ENCODE measurements at regions not wholly inside any gene's neighbourhood (a gene's known extent, or its start where the extent isn't known, plus 50 kb on each side); places are given as distances from the start of the nearest gene placed in this dataset.
A peak's percentile ranks its signal among the peaks of the same experiment; 100 is the strongest.

DNA sequence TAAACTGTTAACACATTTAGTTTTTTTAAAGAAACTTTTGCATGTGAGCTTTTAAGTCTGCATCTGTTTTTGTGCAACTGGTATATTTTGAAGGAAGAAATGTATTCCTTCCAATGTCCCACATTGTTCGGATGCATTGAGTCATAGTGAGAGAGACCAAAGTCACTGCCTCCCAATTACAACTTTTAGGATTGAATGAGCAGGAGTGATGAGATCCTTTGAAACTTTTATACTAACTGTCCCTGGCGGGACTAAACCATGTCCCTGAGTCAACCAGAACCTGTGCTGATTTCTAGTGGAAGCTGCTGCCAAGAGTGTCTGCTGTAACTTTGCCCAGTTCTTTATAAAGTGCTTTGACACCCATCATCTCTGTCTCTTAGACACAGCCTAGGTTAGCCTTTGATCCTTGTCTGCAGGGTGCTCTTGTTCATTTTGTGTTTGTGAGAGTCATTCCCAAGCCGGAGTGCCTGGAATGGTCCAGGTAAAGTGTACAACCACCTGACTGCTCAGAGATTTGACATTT, 122.7 kb downstream of the ZNF518B start:
- DNase-seq, result no peak

DNA sequence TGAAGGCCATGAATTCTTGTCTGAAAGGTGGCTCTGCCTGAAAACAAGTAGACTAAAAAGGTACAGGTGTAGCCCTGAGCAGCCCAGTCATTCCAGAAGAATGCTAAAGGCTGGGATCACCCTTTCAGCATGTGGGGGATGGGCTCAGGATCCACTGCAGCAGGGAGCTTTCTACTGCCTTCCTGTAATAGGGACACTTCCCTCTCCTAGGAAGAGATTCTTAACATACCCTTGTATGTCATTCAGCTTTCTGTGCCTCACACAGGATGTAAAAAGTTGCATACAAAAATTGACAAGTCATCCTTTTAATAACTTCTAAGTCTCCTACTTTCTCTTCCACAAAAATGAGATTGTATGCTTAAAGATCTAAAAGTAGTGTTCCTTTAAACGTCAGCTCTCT, 123.3 kb downstream of the ZNF518B start:
- DNase-seq, result no peak

DNA sequence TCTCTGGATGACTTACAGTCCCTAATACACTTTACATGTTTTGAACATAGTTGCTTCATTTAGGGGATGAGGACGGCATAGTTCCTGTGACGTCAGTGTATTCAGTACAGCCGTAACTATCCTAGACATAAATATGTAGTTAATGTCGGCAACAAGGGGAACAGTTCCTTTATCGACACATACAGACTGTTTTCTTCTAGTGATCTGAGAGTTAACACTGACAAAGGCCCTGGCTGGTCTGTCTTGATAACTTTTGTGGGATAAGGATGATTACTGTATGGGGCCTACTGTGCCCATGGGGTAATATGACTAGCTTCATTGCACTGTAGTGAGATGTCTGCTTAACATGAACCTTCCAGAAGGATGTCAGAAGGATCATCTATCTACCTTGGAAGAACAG, 131.2 kb downstream of the ZNF518B start:
- no peak for DNase-seq

DNA sequence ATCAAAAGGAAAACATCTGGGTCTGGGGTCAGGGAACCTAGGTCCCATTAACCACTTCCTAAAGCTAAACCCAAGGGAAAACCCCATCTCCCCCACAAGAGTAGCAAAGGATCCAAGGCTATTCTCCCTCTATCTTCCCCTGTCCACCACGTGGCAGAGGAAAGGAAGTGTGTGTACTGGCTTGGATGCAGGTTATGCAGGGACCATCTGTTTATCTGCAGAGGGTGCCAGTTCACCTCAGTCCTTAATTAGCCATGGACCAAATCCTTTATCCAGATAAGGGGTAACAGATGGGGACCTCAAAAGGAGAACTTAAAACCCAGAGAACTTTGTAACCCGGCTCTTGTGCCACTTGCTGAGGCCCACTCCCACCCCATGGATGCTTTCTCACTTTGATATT, 135.3 kb downstream of the ZNF518B start:
- DNase-seq, result no peak

DNA sequence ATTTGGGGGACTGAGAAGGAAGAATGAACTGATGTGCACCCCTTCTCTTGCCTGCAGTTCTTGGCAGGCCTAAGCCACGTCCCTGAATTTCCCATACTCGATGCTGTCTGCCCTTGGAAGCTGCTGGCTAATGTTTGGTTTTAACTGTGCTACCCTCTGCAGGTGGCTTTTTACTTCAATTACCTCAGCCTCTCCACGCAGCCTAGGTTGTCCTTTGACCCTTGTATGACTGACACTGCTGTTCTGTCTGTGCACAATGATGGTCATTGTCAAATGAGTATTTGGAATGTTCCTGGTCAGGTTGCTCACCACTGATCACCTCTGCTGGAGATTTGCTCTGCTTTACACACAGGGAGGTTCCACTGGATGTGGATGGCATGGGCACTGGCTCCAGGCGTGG, 137.1 kb downstream of the ZNF518B start:
- no peak for DNase-seq

- no peak for DNase-seq
Observed at GRCh38 chr4:10317345-10317744, 139.9 kb downstream of the ZNF518B start.

DNA sequence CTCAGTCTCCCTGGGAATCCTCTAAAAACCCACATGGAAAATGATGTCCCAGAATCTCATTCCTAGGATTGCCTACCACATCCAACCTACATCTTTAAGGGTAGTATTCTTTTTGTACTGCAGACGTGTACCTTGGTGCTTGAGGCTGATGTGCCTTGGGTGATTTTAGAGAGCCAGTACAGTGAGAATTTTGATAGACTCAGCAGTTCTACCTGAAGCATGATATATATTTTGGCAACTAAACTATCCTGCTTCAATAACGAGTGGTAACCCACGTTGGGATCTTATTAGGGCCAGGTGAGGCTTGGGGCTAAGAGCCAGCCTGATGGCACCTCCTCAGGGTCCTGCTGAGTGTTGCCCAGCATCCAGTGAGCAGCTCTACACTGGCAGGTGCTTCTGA, 140.4 kb downstream of the ZNF518B start:
- DNase-seq, result no peak

GRCh38 chr4:10315638-10316037, 141.6 kb downstream of the ZNF518B start:
- DNase-seq, result no peak

DNA sequence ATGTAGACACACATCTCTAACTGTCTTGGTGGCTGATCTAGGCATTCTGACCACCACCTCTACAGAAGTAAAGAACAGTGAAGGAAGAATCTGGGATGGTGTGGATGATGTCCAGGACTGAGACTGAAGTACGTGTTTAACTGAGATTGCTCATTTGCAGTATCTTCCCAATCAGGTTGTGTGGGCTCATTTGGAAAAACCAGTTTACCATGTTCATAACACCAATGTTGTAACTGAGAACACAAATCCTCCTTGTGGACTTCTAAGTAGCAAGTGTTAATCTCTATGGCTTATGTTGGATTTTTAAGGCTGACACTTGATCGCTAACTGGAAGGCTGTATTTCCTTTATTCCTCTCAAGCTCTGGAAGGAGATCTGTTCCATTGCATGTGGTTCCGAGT, 144.7 kb downstream of the ZNF518B start:
- DNase-seq, result no peak

DNA sequence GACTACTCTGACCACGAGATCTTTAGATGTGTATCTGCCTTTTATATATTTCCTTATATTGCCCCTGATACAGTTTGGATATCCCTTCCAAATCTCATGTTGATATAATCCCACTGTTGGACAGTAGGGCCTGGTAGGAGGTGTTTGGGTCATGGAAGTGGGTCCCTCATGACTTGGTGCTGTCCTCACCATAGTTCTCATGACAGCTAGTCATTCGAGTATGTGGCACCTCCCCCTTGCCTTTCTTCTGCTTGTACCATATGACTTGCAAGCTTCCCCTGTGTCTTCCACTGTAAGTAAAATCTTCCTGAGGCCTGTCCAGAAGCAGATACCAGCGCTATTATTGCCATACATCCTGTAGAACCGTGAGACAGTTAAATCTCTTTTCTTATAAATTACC, 145.3 kb downstream of the ZNF518B start:
- DNase-seq, result peak in 3 of 4 experiments; percentile 6 to 31 (median 13)

- DNase-seq, result no peak
Observed at GRCh38 chr4:10305816-10306215, 151.4 kb downstream of the ZNF518B start.

GRCh38 chr4:10303291-10303690, 153.9 kb downstream of the ZNF518B start:
- no peak for DNase-seq

DNA sequence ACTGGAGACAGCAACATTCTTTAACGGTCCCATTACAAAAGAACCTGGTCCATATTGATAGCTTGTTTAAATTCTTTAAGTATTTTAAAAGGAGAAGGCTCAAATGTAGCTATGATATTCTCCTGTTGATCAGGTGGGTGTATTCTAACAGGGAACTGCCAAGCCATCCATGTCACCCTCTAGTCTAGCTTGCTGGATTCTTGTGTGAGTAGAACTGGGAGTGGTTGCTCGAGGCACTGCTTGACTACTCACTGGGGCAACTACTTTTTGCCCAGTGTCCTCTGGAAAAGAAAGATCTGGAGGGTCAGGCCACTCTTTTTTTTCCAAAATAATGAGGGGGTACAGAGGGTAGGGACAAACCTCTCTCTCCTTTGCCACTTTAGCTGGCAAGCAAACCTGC, 155.1 kb downstream of the ZNF518B start:
- no peak for DNase-seq

- DNase-seq, result no peak
Observed at GRCh38 chr4:10299601-10300000, 157.6 kb downstream of the ZNF518B start.

- DNase-seq, result no peak
Observed at GRCh38 chr4:10298681-10299080, 158.5 kb downstream of the ZNF518B start.

DNA sequence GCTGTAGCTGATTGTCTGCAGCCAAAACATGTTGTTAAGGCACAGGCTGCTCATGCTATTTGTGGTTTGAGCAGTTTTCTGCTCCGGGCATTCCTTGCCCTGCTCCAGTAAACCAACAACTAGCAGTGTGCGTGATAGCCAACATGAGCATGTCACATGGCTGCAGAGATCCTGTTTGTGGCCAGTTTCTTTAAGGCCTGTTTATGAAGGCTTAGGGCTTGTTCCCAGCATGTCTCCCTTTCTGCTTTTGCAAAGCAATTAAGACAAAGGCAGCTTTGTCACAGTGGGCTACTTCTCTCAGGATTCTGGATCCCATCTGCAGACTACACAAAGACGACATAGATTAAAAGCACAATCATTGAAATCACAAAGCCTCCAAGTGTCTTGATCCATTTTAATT, 160.5 kb downstream of the ZNF518B start:
- DNase-seq, result no peak

GRCh38 chr4:10295301-10295700, 161.9 kb downstream of the ZNF518B start:
- DNase-seq, result no peak

DNA sequence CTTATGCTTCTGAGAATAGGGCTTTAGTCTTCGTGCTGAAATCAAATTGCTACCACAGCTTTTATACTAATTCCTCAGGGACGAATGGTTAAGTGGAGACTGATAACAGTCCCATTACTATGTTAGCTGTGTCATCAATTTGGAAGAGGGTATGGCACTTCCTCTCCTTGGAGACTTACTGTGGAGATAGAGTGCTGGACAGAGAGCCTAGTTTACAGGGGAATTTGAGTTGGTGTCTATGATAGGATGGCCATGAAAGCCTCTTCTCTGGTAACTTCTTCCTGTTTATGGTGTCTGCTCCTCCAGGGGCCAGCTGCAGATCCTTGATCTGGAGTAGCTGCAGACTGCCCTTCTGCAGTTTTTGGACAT, 167.7 kb downstream of the ZNF518B start:
- no peak for DNase-seq

DNA sequence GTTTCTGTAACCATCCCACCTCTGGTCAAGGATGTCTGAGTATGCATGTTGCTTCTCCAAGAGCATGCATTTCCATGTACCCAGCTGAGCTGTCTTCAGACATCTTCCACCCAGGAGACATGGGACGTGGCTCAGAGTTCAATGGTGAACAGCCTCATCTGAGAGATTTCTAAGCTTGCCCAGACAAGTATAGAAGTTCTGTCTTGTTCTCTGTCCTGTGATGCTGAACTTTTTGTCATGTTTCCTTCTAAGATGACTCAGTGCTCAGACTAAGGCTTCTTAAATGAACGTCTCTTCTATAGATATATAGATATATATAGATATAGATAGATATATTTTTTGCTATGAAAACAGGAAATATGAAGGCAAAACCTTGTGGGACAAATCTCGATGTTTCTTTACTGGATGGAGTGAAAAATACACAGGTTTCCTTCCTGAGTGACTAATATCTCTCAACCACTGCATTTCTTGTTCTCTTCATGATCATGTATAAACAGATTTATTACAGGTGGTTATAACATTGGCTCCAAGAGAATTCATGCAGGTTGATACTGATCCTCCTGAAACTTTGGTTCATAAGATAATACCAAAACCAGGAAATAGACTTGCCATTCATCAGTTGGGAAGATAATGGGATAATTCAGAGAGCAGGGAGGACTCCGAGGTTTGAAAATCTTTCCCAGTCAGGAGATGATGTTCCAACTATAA, 168.2 kb downstream of the ZNF518B start:
- DNase-seq, result no peak

GRCh38 chr4:10285028-10285427, 168.4 kb upstream of the WDR1 start:
- no peak for DNase-seq

GRCh38 chr4:10283761-10284160, 167.2 kb upstream of the WDR1 start:
- DNase-seq, result no peak

GRCh38 chr4:10281996-10282395, 165.4 kb upstream of the WDR1 start:
- DNase-seq, result peak in 2 of 4 experiments; percentile 8 to 12

DNA sequence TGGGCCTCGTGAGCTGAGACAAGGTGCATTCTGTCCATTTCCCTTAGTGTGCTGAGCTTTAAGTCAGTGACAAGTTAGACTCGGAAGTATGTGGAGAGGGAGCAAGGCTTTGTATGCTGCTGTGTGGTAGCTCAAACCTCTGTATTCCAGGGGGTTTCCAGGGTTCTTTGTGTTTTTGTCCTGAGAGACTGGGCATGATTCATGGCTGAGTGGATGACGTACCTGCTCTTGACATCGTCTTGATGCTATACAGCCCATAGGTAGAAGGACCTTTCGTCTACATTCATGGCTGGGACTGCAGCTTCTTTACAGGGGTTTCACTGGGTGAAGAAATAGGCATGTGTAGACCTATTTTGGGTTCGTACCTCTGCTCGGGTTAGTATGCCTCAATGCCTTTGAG, 162.7 kb upstream of the WDR1 start:
- DNase-seq, result no peak

DNA sequence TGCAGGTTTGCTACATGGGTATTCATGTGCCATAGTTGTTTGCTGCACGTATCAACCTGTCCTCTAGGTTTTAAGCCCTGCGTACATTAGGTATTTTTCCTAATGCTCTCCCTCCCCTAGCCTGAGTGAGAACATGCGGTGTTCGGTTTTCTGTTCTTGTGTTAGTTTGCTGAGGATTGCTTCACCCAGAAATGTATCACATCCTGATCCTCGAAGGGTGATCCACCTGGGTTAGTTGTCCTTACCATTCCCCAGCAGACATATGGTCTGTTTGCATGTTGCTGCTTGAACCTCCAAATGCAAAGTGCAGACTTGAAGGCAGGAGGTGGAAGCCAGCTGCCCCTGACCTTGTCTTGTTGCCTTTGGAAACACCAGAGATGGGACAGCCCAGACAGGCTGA, 161.5 kb upstream of the WDR1 start:
- DNase-seq, result no peak

- DNase-seq, result peak in 3 of 4 experiments; percentile 1 to 11 (median 7)
Observed at GRCh38 chr4:10276152-10276551, 159.6 kb upstream of the WDR1 start.
